SU-DHL-6 (cell line): ENCODE measurements at regions not wholly inside any gene's neighbourhood (a gene's known extent, or its start where the extent isn't known, plus 50 kb on each side); places are given as distances from the start of the nearest gene placed in this dataset.

ENCODE experiments used
- CTCF ChIP-seq: fragments of 200-600 bp; sonication (generic); IDR thresholded peaks from one replicate; pipeline ENCODE4 v1.5.1; 2017; ENCODE audit warnings: antibody characterized with exemption, mild to moderate bottlenecking, low read length, moderate library complexity; ENCODE audit not compliant: insufficient read depth, poor library complexity, severe bottlenecking
- EZH2phosphoT487 ChIP-seq: fragments of 200-600 bp; sonication (generic), shearing (Covaris generic); conservative IDR thresholded peaks from 2 replicates; pipeline ENCODE4 v1.6.1; 2018; ENCODE audit warnings: mild to moderate bottlenecking, antibody characterized with exemption, low read length, moderate library complexity, mixed read lengths

GRCh38 chr1:65056866-65057265 is 90.5 kb upstream of the JAK1 start:
- TF ChIP-seq CTCF (no peak), EZH2phosphoT487 (no peak)
